SK-N-SH (cell line): ENCODE measurements at regions not wholly inside any gene's neighbourhood (a gene's known extent, or its start where the extent isn't known, plus 50 kb on each side); places are given as distances from the start of the nearest gene placed in this dataset.

ENCODE experiments used
- CHD2 ChIP-seq: fragments of 150-350 bp; IDR thresholded peaks from 2 replicates; pipeline ENCODE4 v1.6.1; 2018; ENCODE audit warnings: low read length; ENCODE audit not compliant: partially characterized antibody
- CTCF ChIP-seq: fragments of 200-600 bp; sonication (generic); IDR thresholded peaks from 2 replicates; pipeline ENCODE4 v1.6.1; 2017; ENCODE audit warnings: antibody characterized with exemption, mild to moderate bottlenecking, moderate library complexity
- EP300 ChIP-seq, 2 experiments: IDR thresholded peaks; 2 replicates each; pipeline versions ENCODE4 v1.4.0 to v1.6.1; 2012; ENCODE audit warnings: borderline replicate concordance in 1 of 2, low read depth in 1 of 2, low read length in 1 of 2
- EZH2phosphoT487 ChIP-seq: fragments of 200-600 bp; sonication (generic); IDR thresholded peaks from 2 replicates; pipeline ENCODE4 v1.6.1; 2017; ENCODE audit warnings: low read depth, mixed run types, mild to moderate bottlenecking, antibody characterized with exemption, moderate library complexity, borderline replicate concordance
- MAX ChIP-seq: IDR thresholded peaks from 2 replicates; pipeline ENCODE4 v1.4.0; 2012; ENCODE audit warnings: low read depth
- POLR2AphosphoS5 ChIP-seq: IDR thresholded peaks from 2 replicates; pipeline ENCODE4 v1.6.1; 2012; ENCODE audit warnings: low read depth, low read length
- RAD21 ChIP-seq: IDR thresholded peaks from 2 replicates; pipeline ENCODE4 v1.6.1; 2012; ENCODE audit warnings: mild to moderate bottlenecking, low read length
- RCOR1 ChIP-seq: fragments of 150-350 bp; IDR thresholded peaks from 2 replicates; pipeline ENCODE4 v1.6.1; 2017; ENCODE audit warnings: antibody characterized with exemption, low read length
- REST ChIP-seq: IDR thresholded peaks from 2 replicates; pipeline ENCODE4 v1.6.1; 2012; ENCODE audit warnings: mild to moderate bottlenecking, low read depth, low read length, moderate library complexity
- RFX5 ChIP-seq: IDR thresholded peaks from 2 replicates; pipeline ENCODE4 v1.6.1; 2012; ENCODE audit warnings: mild to moderate bottlenecking, improper control_type of control experiment, low read length
- TAF1 ChIP-seq: IDR thresholded peaks from 2 replicates; pipeline ENCODE4 v1.6.1; 2012; ENCODE audit warnings: low read depth, mild to moderate bottlenecking, low read length, moderate library complexity, borderline replicate concordance
- TEAD4 ChIP-seq: IDR thresholded peaks from 2 replicates; pipeline ENCODE4 v1.4.0; 2012; ENCODE audit warnings: mild to moderate bottlenecking, borderline replicate concordance; ENCODE audit not compliant: insufficient read depth
- USF2 ChIP-seq: fragments of 150-350 bp; IDR thresholded peaks from 2 replicates; pipeline ENCODE4 v1.6.1; 2017; ENCODE audit warnings: antibody characterized with exemption, low read length, low read depth, borderline replicate concordance
- TF ChIP-seq, protein P1 (sequence below): IDR thresholded peaks from 2 replicates; pipeline ENCODE4 v1.4.0; 2012; ENCODE audit warnings: low read depth, borderline replicate concordance

DNA sequence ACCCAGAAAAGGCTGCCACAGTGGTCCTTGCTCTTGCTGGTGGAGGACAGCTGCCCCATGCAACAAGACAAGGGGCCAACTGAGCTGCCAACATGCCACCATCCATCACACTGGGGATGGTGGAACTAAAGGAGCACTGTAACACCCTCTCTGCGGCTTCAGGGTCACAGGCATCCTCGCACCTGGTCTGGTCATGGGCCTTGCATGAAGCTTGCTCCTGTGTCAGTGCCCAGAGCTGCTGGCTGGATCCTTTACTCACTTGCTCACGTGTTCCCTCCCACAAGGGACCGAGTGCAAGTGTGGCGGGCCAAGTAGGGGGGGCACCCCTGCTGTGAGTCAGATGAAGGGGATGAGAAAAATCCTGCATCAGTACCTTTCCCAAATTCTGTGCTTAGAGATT lies 972.3 kb upstream of the DDX18 start:
- TF ChIP-seq TAF1: no peak
- TF ChIP-seq, protein P1, sequence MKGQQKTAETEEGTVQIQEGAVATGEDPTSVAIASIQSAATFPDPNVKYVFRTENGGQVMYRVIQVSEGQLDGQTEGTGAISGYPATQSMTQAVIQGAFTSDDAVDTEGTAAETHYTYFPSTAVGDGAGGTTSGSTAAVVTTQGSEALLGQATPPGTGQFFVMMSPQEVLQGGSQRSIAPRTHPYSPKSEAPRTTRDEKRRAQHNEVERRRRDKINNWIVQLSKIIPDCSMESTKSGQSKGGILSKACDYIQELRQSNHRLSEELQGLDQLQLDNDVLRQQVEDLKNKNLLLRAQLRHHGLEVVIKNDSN: no peak
- no peak for TF ChIP-seq EP300 (IDR thresholded peaks at IDR 0.05; ENCODE audit: borderline replicate concordance in 1 of 2, low read depth in 1 of 2, low read length in 1 of 2)
- no peak for TF ChIP-seq RFX5
- no peak for TF ChIP-seq CTCF
- TF ChIP-seq REST: no peak
- TF ChIP-seq CHD2: no peak
- TF ChIP-seq POLR2AphosphoS5: no peak
- TF ChIP-seq TEAD4: no peak
- no peak for TF ChIP-seq MAX
- TF ChIP-seq EZH2phosphoT487: no peak
- TF ChIP-seq RAD21: no peak
- TF ChIP-seq RCOR1: no peak
- no peak for TF ChIP-seq USF2
